Endothelial cell of umbilical vein (primary cell): ENCODE measurements at regions not wholly inside any gene's neighbourhood (a gene's known extent, or its start where the extent isn't known, plus 50 kb on each side); places are given as distances from the start of the nearest gene placed in this dataset.

ENCODE experiments used
- BruUV-seq: library from RNA; stranded (reverse); fragments of 400-500 nt; replicated peaks from 2 replicates; lab custom pipeline; 2021; lab: Mats Ljungman, UMichigan
- CTCF ChIA-PET: fragments of 300-600, 350-600 bp; sonication (Branson Sonifier 250); formaldehyde crosslinking; loops from one replicate; lab custom pipeline; 2021; ENCODE audit warnings: antibody characterized with exemption, inconsistent platforms; lab: Charles Lee
- POLR2A ChIA-PET: fragments of 300-600, 350-600 bp; sonication (Branson Sonifier 250); formaldehyde crosslinking; loops from one replicate; lab custom pipeline; 2021; ENCODE audit warnings: antibody characterized with exemption, inconsistent platforms; lab: Charles Lee
- DNase-seq: peaks from one replicate; pipeline ENCODE4 v3.0.0-alpha.2; 2011; ENCODE audit warnings: low read depth, low spot score
- FAIRE-seq: peaks from 2 replicates; lab custom pipeline; 2011; peaks lifted over from hg19 to GRCh38; lab: Jason Lieb, UNC
- H2AFZ ChIP-seq: 2 replicates; pipeline ENCODE4 v1.6.0; 2012; ENCODE audit warnings: low read depth, low read length, control low read depth, inconsistent platforms
- H3K27ac ChIP-seq: 2 replicates; pipeline ENCODE4 v1.5.1; 2011; ENCODE audit warnings: low read depth, mild to moderate bottlenecking, control low read depth, low read length, moderate library complexity; ENCODE audit not compliant: insufficient read depth
- H3K27me3 ChIP-seq, 2 experiments: 2 replicates each; pipeline versions ENCODE4 v1.6.0 to v1.6.1; 2011; ENCODE audit warnings: low read length in 2 of 2, mixed read lengths in 1 of 2; ENCODE audit not compliant: control insufficient read depth in 2 of 2, insufficient read depth in 2 of 2
- H3K36me3 ChIP-seq, 2 experiments: 2 replicates in 1 of 2; 3 replicates in 1 of 2; pipeline ENCODE4 v1.5.1; 2011; ENCODE audit warnings: low read length in 2 of 2, mild to moderate bottlenecking in 1 of 2, moderate library complexity in 1 of 2; ENCODE audit not compliant: control insufficient read depth in 2 of 2, insufficient read depth in 2 of 2; ENCODE audit errors: extremely low read depth in 1 of 2
- H3K4me1 ChIP-seq: 3 replicates; pipeline ENCODE4 v1.5.1; 2011; ENCODE audit warnings: mild to moderate bottlenecking, low read length; ENCODE audit not compliant: control insufficient read depth, insufficient read depth; ENCODE audit errors: extremely low read depth
- H3K4me2 ChIP-seq: 2 replicates; pipeline ENCODE4 v1.6.1; 2011; ENCODE audit warnings: low read length, control low read depth, mixed read lengths; ENCODE audit not compliant: insufficient read depth
- H3K4me3 ChIP-seq, 3 experiments: fragments of 200-600 bp in 1 of 3; sonication (generic), shearing (Covaris generic) in 1 of 3; replicated peaks in 1 of 3; 2 replicates each; pipeline ENCODE4 v1.5.1; 2011 to 2016; ENCODE audit warnings: control low read depth in 3 of 3, low read length in 3 of 3, mild to moderate bottlenecking in 2 of 3, inconsistent platforms in 1 of 3, low read depth in 1 of 3, moderate library complexity in 1 of 3; ENCODE audit not compliant: insufficient read depth in 1 of 3
- H3K79me2 ChIP-seq: 2 replicates; pipeline ENCODE4 v1.6.0; 2012; ENCODE audit warnings: low read length, inconsistent platforms; ENCODE audit not compliant: control insufficient read depth, insufficient read depth
- H3K9ac ChIP-seq: replicated peaks from 2 replicates; pipeline ENCODE3; 2011; ENCODE audit warnings: low read length, control low read depth; ENCODE audit not compliant: insufficient read depth; ENCODE audit errors: extremely low read depth
- H3K9me1 ChIP-seq: replicated peaks from 3 replicates; pipeline ENCODE4 v1.6.0; 2011; ENCODE audit warnings: mild to moderate bottlenecking, low read length; ENCODE audit not compliant: control insufficient read depth, insufficient read depth; ENCODE audit errors: extremely low read depth
- H3K9me3 ChIP-seq: replicated peaks from 2 replicates; pipeline ENCODE4 v1.5.1; 2012; ENCODE audit warnings: low read length, inconsistent platforms; ENCODE audit not compliant: control insufficient read depth, insufficient read depth
- H4K20me1 ChIP-seq: replicated peaks from 2 replicates; pipeline ENCODE3; 2011; ENCODE audit warnings: mild to moderate bottlenecking, low read length; ENCODE audit not compliant: control insufficient read depth, insufficient read depth; ENCODE audit errors: extremely low read depth
- CTCF ChIP-seq, 2 donors: IDR thresholded peaks; 1 replicate in 1 of 2; 2 replicates in 1 of 2; pipeline ENCODE4 v1.5.1; 2011; ENCODE audit warnings: low read length in 2 of 2, mild to moderate bottlenecking in 2 of 2, moderate library complexity in 2 of 2, control low read depth in 1 of 2, inconsistent platforms in 1 of 2, low read depth in 1 of 2; ENCODE audit not compliant: insufficient read depth in 1 of 2; ENCODE audit errors: extremely low read depth in 1 of 2
- EZH2 ChIP-seq: IDR thresholded peaks from 2 replicates; pipeline ENCODE4 v1.6.1; 2012; ENCODE audit warnings: borderline replicate concordance, low read depth, mild to moderate bottlenecking, moderate library complexity, low read length, inconsistent platforms; ENCODE audit not compliant: severe bottlenecking
- FOS ChIP-seq: IDR thresholded peaks from 2 replicates; pipeline ENCODE4 v1.6.1; 2011; ENCODE audit warnings: mild to moderate bottlenecking, low read length, moderate library complexity, borderline replicate concordance; ENCODE audit not compliant: insufficient read depth
- GATA2 ChIP-seq: IDR thresholded peaks from 2 replicates; pipeline ENCODE4 v1.7.0; 2011; ENCODE audit warnings: low read depth, mild to moderate bottlenecking, moderate library complexity, mixed read lengths, low read length; ENCODE audit not compliant: insufficient read length, insufficient read depth
- JUN ChIP-seq: IDR thresholded peaks from 2 replicates; pipeline ENCODE4 v1.6.1; 2011; ENCODE audit warnings: borderline replicate concordance, low read depth; ENCODE audit not compliant: insufficient read length, insufficient read depth
- MYC ChIP-seq: IDR thresholded peaks from one replicate; pipeline ENCODE4 v1.6.1; 2011; ENCODE audit warnings: mild to moderate bottlenecking, low read depth, low read length
- POLR2A ChIP-seq: IDR thresholded peaks from 2 replicates; pipeline ENCODE4 v1.6.1; 2012; ENCODE audit warnings: low read depth, mild to moderate bottlenecking, control low read depth, low read length
- POLR2AphosphoS5 ChIP-seq: IDR thresholded peaks from 2 replicates; pipeline ENCODE4 v1.6.1; 2012; ENCODE audit warnings: low read depth, mild to moderate bottlenecking, control low read depth, low read length, moderate library complexity; ENCODE audit not compliant: insufficient read depth
- dilution Hi-C: fragments of 300-500 bp; cut with MboI; formaldehyde crosslinking; loops from one replicate; pipeline ENCODE4 v1.15.0; 2019; ENCODE audit warnings: low sequenced_read_pairs; ENCODE audit not compliant: extremely low pct_ligation_motif_present
- intact Hi-C: fragments of 100-400 bp; cut with micrococcal nuclease; formaldehyde crosslinking; loops from one replicate; pipeline ENCODE4 v1.10.0; 2022
- TF ChIP-seq, protein P1 (sequence below): IDR thresholded peaks from 2 replicates; pipeline ENCODE4 v1.6.1; 2011; ENCODE audit not compliant: insufficient read depth, insufficient read length

DNA sequence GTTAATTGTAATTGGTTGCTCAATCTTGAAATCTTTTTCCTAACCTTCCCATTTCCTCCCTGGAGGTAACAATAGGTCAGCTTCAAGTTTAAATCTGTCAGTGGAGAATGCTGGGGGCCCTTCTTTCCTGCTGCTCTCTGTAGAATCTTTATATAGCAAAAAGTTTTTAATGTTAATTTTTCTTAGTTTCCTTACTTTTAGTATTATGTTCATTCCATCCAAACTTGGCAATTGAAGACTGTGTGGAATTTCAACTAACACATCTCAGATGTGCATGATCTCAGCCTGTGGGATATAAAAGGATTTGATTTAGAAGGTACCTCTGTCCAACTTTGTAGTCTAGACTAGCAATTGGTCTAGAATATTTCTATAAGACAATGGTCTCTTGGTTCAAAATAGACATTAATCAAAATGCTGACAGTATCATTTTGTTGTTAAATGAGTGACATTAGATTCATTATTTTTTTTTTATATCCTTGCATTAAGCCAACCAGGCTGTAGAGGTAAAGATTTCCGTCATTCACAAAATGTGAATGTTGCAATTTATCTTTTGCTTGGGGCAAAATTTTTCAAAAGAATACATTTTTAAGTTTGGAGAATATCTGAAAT, 100.4 kb upstream of the SEMA3A start:
- POLR2A ChIA-PET = no interaction called here
- Histone ChIP-seq H3K9ac (no peak overlapping the region), H3K4me1 (no peaks in the 10 kb centered on the region), H3K4me2 (no peak overlapping the region), H4K20me1 (no peaks in the 10 kb centered on the region), H3K36me3 (no peaks in the 10 kb centered on the region), H2AFZ (no peak overlapping the region), H3K79me2 (no peaks in the 10 kb centered on the region), H3K27me3 (no peaks in the 10 kb centered on the region), H3K27ac (no peak overlapping the region), H3K9me1 (no peaks in the 10 kb centered on the region), H3K4me3 (no peak overlapping the region), H3K9me3 (no peaks in the 10 kb centered on the region)
- DNase-seq (no peak), FAIRE-seq (no peak)
- BruUV-seq = no TSS peak
- intact Hi-C loops = no loop called here
- CTCF ChIA-PET = interaction anchor here (1.2 kb wide), 1 partner anchor 26 kb away, joined by 3 read pairs; no protein-coding TSS in a partner anchor
- dilution Hi-C loops = no loop called here
- TF ChIP-seq CTCF (IDR thresholded peaks at IDR 0.05; ENCODE audit: extremely low read depth in 1 of 2, insufficient read depth in 1 of 2, low read depth in 1 of 2, low read length in 2 of 2) (no peak), JUN (no peak), GATA2 (no peak), POLR2AphosphoS5 (no peak), POLR2A (no peak), MYC (no peak), EZH2 (no peak), FOS (no peak)
- TF ChIP-seq, protein P1, sequence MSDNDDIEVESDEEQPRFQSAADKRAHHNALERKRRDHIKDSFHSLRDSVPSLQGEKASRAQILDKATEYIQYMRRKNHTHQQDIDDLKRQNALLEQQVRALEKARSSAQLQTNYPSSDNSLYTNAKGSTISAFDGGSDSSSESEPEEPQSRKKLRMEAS = no peak
